ENCODE measurements at regions not wholly inside any gene's neighbourhood (a gene's known extent, or its start where the extent isn't known, plus 50 kb on each side); places are given as distances from the start of the nearest gene placed in this dataset.

- no peak for DNase-seq (ENCODE audit: low read depth in 2 of 2)
Measured at GRCh38 chr11:129266536-129266935, 74.4 kb upstream of the ARHGAP32 start.

- no peak for DNase-seq (ENCODE audit: low read depth in 2 of 2)
Measured at GRCh38 chr11:129265125-129265788, 73.1 kb upstream of the ARHGAP32 start.

GRCh38 chr11:129264114-129264513 lies 72.0 kb upstream of the ARHGAP32 start:
- no peak for DNase-seq (ENCODE audit: low read depth in 2 of 2)

GRCh38 chr11:129260750-129261149 lies 68.6 kb upstream of the ARHGAP32 start:
- DNase-seq (ENCODE audit: low read depth in 2 of 2) = no peak

GRCh38 chr11:129259931-129260348 lies 67.8 kb upstream of the ARHGAP32 start:
- DNase-seq (ENCODE audit: low read depth in 2 of 2) = no peak

- DNase-seq (ENCODE audit: low read depth in 2 of 2) = no peak
Measured at GRCh38 chr11:129258205-129258604, 66.1 kb upstream of the ARHGAP32 start.

- no peak for DNase-seq (ENCODE audit: low read depth in 2 of 2)
Measured at GRCh38 chr11:129257512-129257911, 65.4 kb upstream of the ARHGAP32 start.

GRCh38 chr11:129252621-129253020 lies 60.5 kb upstream of the ARHGAP32 start:
- no peak for DNase-seq (ENCODE audit: low read depth in 2 of 2)

GRCh38 chr11:129251067-129251466 lies 58.9 kb upstream of the ARHGAP32 start:
- DNase-seq (ENCODE audit: low read depth in 2 of 2) = no peak

- no peak for DNase-seq (ENCODE audit: low read depth in 2 of 2)
Measured at GRCh38 chr11:129249923-129250322, 57.8 kb upstream of the ARHGAP32 start.

GRCh38 chr11:129249351-129249750 lies 57.2 kb upstream of the ARHGAP32 start:
- DNase-seq (ENCODE audit: low read depth in 2 of 2) = no peak

- DNase-seq (ENCODE audit: low read depth in 2 of 2) = no peak
Measured at GRCh38 chr11:129248618-129249017, 56.5 kb upstream of the ARHGAP32 start.

- DNase-seq (ENCODE audit: low read depth in 2 of 2) = no peak
Measured at GRCh38 chr11:129247135-129247534, 55.0 kb upstream of the ARHGAP32 start.

- DNase-seq (ENCODE audit: low read depth in 2 of 2) = no peak
Measured at GRCh38 chr11:129242855-129243254, 50.7 kb upstream of the ARHGAP32 start.
